HepG2 (cell line): ENCODE measurements at regions not wholly inside any gene's neighbourhood (a gene's known extent, or its start where the extent isn't known, plus 50 kb on each side); places are given as distances from the start of the nearest gene placed in this dataset.
A peak's percentile ranks its signal among the peaks of the same experiment; 100 is the strongest.

Experiments
- ATAC-seq: fragments of 200-7000 bp; cut with Tn5 transposase; 3 replicates; pipeline ENCODE4 v1.9.1; 2020; ENCODE audit warnings: mild to moderate bottlenecking, moderate library complexity
- BruUV-seq: library from RNA; stranded (reverse); fragments of 400-500 nt; replicated peaks from 2 replicates; lab custom pipeline; 2021; lab: Mats Ljungman, UMichigan
- CTCF ChIA-PET: fragments of 300-600 bp; formaldehyde crosslinking; extraction: SDS; loops from one replicate; lab custom pipeline; 2021; ENCODE audit warnings: low total read pairs, inconsistent platforms, low intra/inter-chr PET ratio; lab: Yijun Ruan, JAX
- POLR2A ChIA-PET: fragments of 350-600 bp; sonication (Branson Sonifier 250); formaldehyde crosslinking; loops from one replicate; lab custom pipeline; 2020; ENCODE audit warnings: antibody characterized with exemption, inconsistent platforms; lab: Yijun Ruan, JAX
- DNase-seq: peaks from one replicate; pipeline ENCODE4 v3.0.0-alpha.2; 2015; ENCODE audit warnings: low spot score
- FAIRE-seq: peaks from 3 replicates; lab custom pipeline; 2011; peaks lifted over from hg19 to GRCh38; lab: Jason Lieb, UNC
- H2AFZ ChIP-seq: one replicate; pipeline ENCODE4 v1.6.1; 2011; ENCODE audit warnings: low read length, inconsistent platforms
- H3K27ac ChIP-seq: fragments of 300-600 bp; 3 replicates; pipeline ENCODE4 v1.8.0; 2011; ENCODE audit warnings: mixed run types, mild to moderate bottlenecking, mixed read lengths, low read length, inconsistent platforms; ENCODE audit not compliant: insufficient read depth; ENCODE audit errors: extremely low read length
- H3K27me3 ChIP-seq, 2 experiments: fragments of 200-600 bp in 1 of 2; 2 replicates in 1 of 2; 3 replicates in 1 of 2; pipeline versions ENCODE4 v1.6.0 to v1.8.0; 2011; ENCODE audit warnings: low read length in 2 of 2, mild to moderate bottlenecking in 2 of 2, moderate library complexity in 2 of 2, inconsistent platforms in 1 of 2; ENCODE audit not compliant: insufficient read depth in 2 of 2, control insufficient read depth in 1 of 2
- H3K36me3 ChIP-seq, 2 experiments: fragments of 200-600 bp in 1 of 2; replicated peaks in 1 of 2; 2 replicates in 1 of 2; 3 replicates in 1 of 2; pipeline versions ENCODE4 v1.5.1 to v1.8.0; 2011; ENCODE audit warnings: low read length in 2 of 2, inconsistent platforms in 1 of 2; ENCODE audit not compliant: insufficient read depth in 2 of 2, control insufficient read depth in 1 of 2
- H3K4me1 ChIP-seq: 2 replicates; pipeline ENCODE4 v1.5.1; 2012; ENCODE audit warnings: low read length, inconsistent platforms; ENCODE audit not compliant: insufficient read depth
- H3K4me2 ChIP-seq: 2 replicates; pipeline ENCODE4 v1.6.0; 2011; ENCODE audit warnings: low read depth, low read length, inconsistent platforms
- H3K4me3 ChIP-seq, 3 experiments: fragments of 200-600 bp in 1 of 3; sonication (generic), shearing (Covaris generic) in 1 of 3; replicated peaks in 1 of 3; 2 replicates each; pipeline ENCODE4 v1.5.1; 2011 to 2016; ENCODE audit warnings: low read length in 3 of 3, inconsistent platforms in 2 of 3, low read depth in 2 of 3, mild to moderate bottlenecking in 2 of 3, control low read depth in 1 of 3, mixed read lengths in 1 of 3; ENCODE audit not compliant: insufficient read depth in 1 of 3
- H3K79me2 ChIP-seq: one replicate; pipeline ENCODE4 v1.6.1; 2011; ENCODE audit warnings: low read length, inconsistent platforms; ENCODE audit not compliant: insufficient read depth
- H3K9ac ChIP-seq: 2 replicates; pipeline ENCODE4 v1.6.0; 2011; ENCODE audit warnings: mild to moderate bottlenecking, low read depth, low read length, inconsistent platforms; ENCODE audit not compliant: insufficient read depth
- H3K9me3 ChIP-seq: 2 replicates; pipeline ENCODE4 v1.5.1; 2012; ENCODE audit warnings: mild to moderate bottlenecking, low read length
- H4K20me1 ChIP-seq: 2 replicates; pipeline ENCODE4 v1.6.0; 2011; ENCODE audit warnings: inconsistent platforms, mild to moderate bottlenecking, low read length, moderate library complexity; ENCODE audit not compliant: insufficient read depth
- GZF1 ChIP-seq: sonication (generic); formaldehyde crosslinking; IDR thresholded peaks from 2 replicates; pipeline ENCODE4 v1.5.1; 2020; ENCODE audit warnings: mild to moderate bottlenecking, missing genetic modification reagents
- RAD21 ChIP-seq: fragments of 450-650 bp; formaldehyde crosslinking; IDR thresholded peaks from 2 replicates; pipeline ENCODE4 v1.5.0; 2020; ENCODE audit warnings: mild to moderate bottlenecking
- STAG1 ChIP-seq: sonication (generic); formaldehyde crosslinking; IDR thresholded peaks from 2 replicates; pipeline ENCODE4 v1.4.0; 2020; ENCODE audit warnings: missing genetic modification reagents
- TSC22D2 ChIP-seq: sonication (generic); formaldehyde crosslinking; IDR thresholded peaks from 2 replicates; pipeline ENCODE4 v1.5.1; 2020; ENCODE audit warnings: missing genetic modification reagents, mild to moderate bottlenecking, borderline replicate concordance
- ZNF101 ChIP-seq: sonication (generic); formaldehyde crosslinking; IDR thresholded peaks from 2 replicates; pipeline ENCODE4 v1.4.0; 2020; ENCODE audit warnings: mild to moderate bottlenecking, low read depth, missing genetic modification reagents, borderline replicate concordance
- ZNF317 ChIP-seq: sonication (generic); formaldehyde crosslinking; IDR thresholded peaks from 2 replicates; pipeline ENCODE4 v1.5.0; 2020; ENCODE audit warnings: mild to moderate bottlenecking, missing genetic modification reagents
- ZNF446 ChIP-seq: sonication (generic); formaldehyde crosslinking; IDR thresholded peaks from 2 replicates; pipeline ENCODE4 v1.5.0; 2020; ENCODE audit warnings: mild to moderate bottlenecking, missing genetic modification reagents
- ZNF841 ChIP-seq: sonication (generic); formaldehyde crosslinking; IDR thresholded peaks from 2 replicates; pipeline ENCODE4 v1.8.1; 2023; ENCODE audit warnings: missing genetic modification reagents, borderline replicate concordance
- WGBS: methylation state at CpG from one replicate; pipeline ENCODE4 v1.1.6; 2017; ENCODE audit warnings: low lambda C conversion rate; 5-methylcytosine and 5-hydroxymethylcytosine counted together
- in situ Hi-C: cut with HindIII; loops from 2 replicates; pipeline ENCODE4 v1.10.0; 2017; ENCODE audit warnings: low pct_unique_long_range_greater_than_20kb; ENCODE audit not compliant: extremely low pct_ligation_motif_present
- intact Hi-C: fragments of 100-400 bp; cut with micrococcal nuclease; formaldehyde crosslinking; loops from one replicate; pipeline ENCODE4 v1.10.0; 2022; ENCODE audit not compliant: unreplicated experiment
- TF ChIP-seq, protein P1 (sequence below): sonication (generic); formaldehyde crosslinking; IDR thresholded peaks from 2 replicates; pipeline ENCODE4 v1.4.0; 2020; ENCODE audit warnings: mild to moderate bottlenecking, missing genetic modification reagents
- TF ChIP-seq, protein P2 (sequence below): sonication (generic); formaldehyde crosslinking; IDR thresholded peaks from 2 replicates; pipeline ENCODE4 v1.5.0; 2020; ENCODE audit warnings: mild to moderate bottlenecking, missing genetic modification reagents, moderate library complexity

DNA sequence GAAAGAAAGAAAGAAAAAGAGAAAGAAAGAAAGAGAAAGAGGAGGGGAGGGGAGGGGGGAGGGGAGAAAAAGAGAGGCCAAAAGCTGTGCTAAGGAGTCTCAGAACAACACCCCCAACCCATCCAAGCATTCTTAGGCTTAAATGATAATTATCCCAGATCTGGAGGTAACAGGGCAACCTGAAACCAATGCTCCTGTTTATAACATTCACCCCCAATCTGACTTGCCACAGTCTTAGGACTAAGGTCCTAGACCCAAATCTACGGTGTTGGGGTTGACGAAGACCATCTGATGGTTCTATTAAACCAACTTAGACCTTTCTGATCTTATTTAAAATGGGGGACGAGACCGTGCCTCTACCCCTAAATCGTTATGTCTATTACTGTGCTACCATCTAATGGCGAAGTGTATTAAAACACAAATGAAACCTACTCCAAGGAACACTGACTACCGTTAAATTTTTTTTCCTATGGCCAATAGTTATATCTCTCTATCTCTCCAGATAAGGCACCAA lies 119.3 kb upstream of the CDC42BPA start:
- no peaks in the 10 kb centered on the region for H3K9me3 ChIP-seq
- POLR2A ChIA-PET, result no interaction called here
- peak; percentile 67; the same call in 2 of the 3 replicates for ATAC-seq

More for the DNA sequence above, 119.3 kb upstream of the CDC42BPA start:
- Histone ChIP-seq H3K36me3 (no peaks in the 10 kb centered on the region), H2AFZ (no peak overlapping the region), H3K4me1 (peaks cover 8% of the 10 kb centered on the region; the same call in 1 of the 2 replicates), H3K9ac (no peak overlapping the region), H3K79me2 (no peaks in the 10 kb centered on the region), H3K4me2 (peak overlapping the region; percentile 57), H3K4me3 (peak overlapping the region in 1 of 3 experiments; percentile 37; a peak in 1 of 6 replicates), H4K20me1 (no peaks in the 10 kb centered on the region), H3K27me3 (peaks cover 0 to 17% of the 10 kb centered on the region in 2 experiments; a peak in 1 of 5 replicates), H3K27ac (no peak overlapping the region)
- DNase-seq (peak; percentile 25), FAIRE-seq (peak; percentile 12)
- CTCF ChIA-PET, result interaction anchor here (0.8 to 1.5 kb wide), 4 partner anchors 202 to 804 kb away, joined by 4 to 6 read pairs (median 5); no protein-coding TSS in a partner anchor
- no TSS peak for BruUV-seq
- no peak for TF ChIP-seq ZNF841 (CRISPR knock-in tag)
- TF ChIP-seq STAG1 (CRISPR knock-in tag), result peak; percentile 86
- TF ChIP-seq TSC22D2 (CRISPR knock-in tag), result no peak
- TF ChIP-seq RAD21 (CRISPR knock-in tag), result peak; percentile 49; the same call in 1 of the 2 replicates
- no peak for TF ChIP-seq GZF1 (CRISPR knock-in tag)
- TF ChIP-seq ZNF317 (CRISPR knock-in tag), result no peak
- no peak for TF ChIP-seq ZNF446
- TF ChIP-seq ZNF101, result no peak
- TF ChIP-seq, protein P1, sequence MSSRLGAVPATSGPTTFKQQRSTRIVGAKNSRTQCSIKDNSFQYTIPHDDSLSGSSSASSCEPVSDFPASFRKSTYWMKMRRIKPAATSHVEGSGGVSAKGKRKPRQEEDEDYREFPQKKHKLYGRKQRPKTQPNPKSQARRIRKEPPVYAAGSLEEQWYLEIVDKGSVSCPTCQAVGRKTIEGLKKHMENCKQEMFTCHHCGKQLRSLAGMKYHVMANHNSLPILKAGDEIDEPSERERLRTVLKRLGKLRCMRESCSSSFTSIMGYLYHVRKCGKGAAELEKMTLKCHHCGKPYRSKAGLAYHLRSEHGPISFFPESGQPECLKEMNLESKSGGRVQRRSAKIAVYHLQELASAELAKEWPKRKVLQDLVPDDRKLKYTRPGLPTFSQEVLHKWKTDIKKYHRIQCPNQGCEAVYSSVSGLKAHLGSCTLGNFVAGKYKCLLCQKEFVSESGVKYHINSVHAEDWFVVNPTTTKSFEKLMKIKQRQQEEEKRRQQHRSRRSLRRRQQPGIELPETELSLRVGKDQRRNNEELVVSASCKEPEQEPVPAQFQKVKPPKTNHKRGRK (CRISPR knock-in tag), result peak; percentile 68; the same call in 1 of the 2 replicates
- TF ChIP-seq, protein P2, sequence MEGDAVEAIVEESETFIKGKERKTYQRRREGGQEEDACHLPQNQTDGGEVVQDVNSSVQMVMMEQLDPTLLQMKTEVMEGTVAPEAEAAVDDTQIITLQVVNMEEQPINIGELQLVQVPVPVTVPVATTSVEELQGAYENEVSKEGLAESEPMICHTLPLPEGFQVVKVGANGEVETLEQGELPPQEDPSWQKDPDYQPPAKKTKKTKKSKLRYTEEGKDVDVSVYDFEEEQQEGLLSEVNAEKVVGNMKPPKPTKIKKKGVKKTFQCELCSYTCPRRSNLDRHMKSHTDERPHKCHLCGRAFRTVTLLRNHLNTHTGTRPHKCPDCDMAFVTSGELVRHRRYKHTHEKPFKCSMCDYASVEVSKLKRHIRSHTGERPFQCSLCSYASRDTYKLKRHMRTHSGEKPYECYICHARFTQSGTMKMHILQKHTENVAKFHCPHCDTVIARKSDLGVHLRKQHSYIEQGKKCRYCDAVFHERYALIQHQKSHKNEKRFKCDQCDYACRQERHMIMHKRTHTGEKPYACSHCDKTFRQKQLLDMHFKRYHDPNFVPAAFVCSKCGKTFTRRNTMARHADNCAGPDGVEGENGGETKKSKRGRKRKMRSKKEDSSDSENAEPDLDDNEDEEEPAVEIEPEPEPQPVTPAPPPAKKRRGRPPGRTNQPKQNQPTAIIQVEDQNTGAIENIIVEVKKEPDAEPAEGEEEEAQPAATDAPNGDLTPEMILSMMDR, result peak; percentile 65
- 3% methylated on average over 7 of the region's 7 CpGs for WGBS
- in situ Hi-C loops, result loop anchor here (5.0 to 10.0 kb wide), 3 partner anchors 120 to 803 kb away; partner anchors contain the start of gene CDC42BPA
- intact Hi-C loops, result loop anchor here (1.0 to 10.0 kb wide), 5 partner anchors 120 to 803 kb away; partner anchors contain the start of gene CDC42BPA
